Mesendoderm (in vitro differentiated cells): ENCODE measurements at regions not wholly inside any gene's neighbourhood (a gene's known extent, or its start where the extent isn't known, plus 50 kb on each side); places are given as distances from the start of the nearest gene placed in this dataset.
"Not testable (repeated sequence)": the region's sequence is repeated elsewhere in the genome, so short reads cannot be mapped to it uniquely, and the experiment has no call there.

ENCODE experiments used
- DNase-seq: peaks from one replicate; pipeline ENCODE4 v3.0.0; 2013
- H2AK5ac ChIP-seq: 2 replicates; pipeline ENCODE4 v1.6.1; 2013; ENCODE audit warnings: low read length, inconsistent platforms
- H2BK120ac ChIP-seq: 2 replicates; pipeline ENCODE4 v1.6.1; 2013; ENCODE audit warnings: low read depth, mild to moderate bottlenecking, low read length, moderate library complexity, mixed read lengths
- H2BK15ac ChIP-seq: replicated peaks from 2 replicates; pipeline ENCODE4 v1.6.1; 2013; ENCODE audit warnings: low read depth, mild to moderate bottlenecking, moderate library complexity
- H2BK5ac ChIP-seq: 2 replicates; pipeline ENCODE4 v1.6.1; 2013; ENCODE audit warnings: low read length, inconsistent platforms
- H3K18ac ChIP-seq: 2 replicates; pipeline ENCODE4 v1.6.1; 2013; ENCODE audit warnings: mild to moderate bottlenecking, low read length, mixed read lengths
- H3K23ac ChIP-seq: one replicate; pipeline ENCODE4 v1.6.1; 2013; ENCODE audit warnings: low read length
- H3K27ac ChIP-seq: 2 replicates; pipeline ENCODE4 v1.5.1; 2013; ENCODE audit warnings: low read depth, mild to moderate bottlenecking, inconsistent platforms, low read length, moderate library complexity
- H3K27me3 ChIP-seq: 2 replicates; pipeline ENCODE4 v1.6.1; 2013; ENCODE audit warnings: low read length, control low read depth, mild to moderate bottlenecking, inconsistent platforms; ENCODE audit not compliant: insufficient read depth, poor library complexity
- H3K36me3 ChIP-seq: 2 replicates; pipeline ENCODE4 v1.6.1; 2013; ENCODE audit warnings: low read length, inconsistent platforms; ENCODE audit not compliant: control insufficient read depth, insufficient read depth
- H3K4ac ChIP-seq: one replicate; pipeline ENCODE4 v1.6.1; 2013; ENCODE audit warnings: low read depth, mild to moderate bottlenecking, low read length, moderate library complexity
- H3K4me1 ChIP-seq: 2 replicates; pipeline ENCODE4 v1.6.1; 2013; ENCODE audit warnings: low read depth, low read length, inconsistent platforms; ENCODE audit not compliant: control insufficient read depth
- H3K4me2 ChIP-seq: 2 replicates; pipeline ENCODE4 v1.6.1; 2013; ENCODE audit warnings: low read length
- H3K4me3 ChIP-seq: 2 replicates; pipeline ENCODE4 v1.5.1; 2013; ENCODE audit warnings: mild to moderate bottlenecking, low read length
- H3K56ac ChIP-seq: one replicate; pipeline ENCODE4 v1.6.1; 2013; ENCODE audit warnings: low read length
- H3K79me1 ChIP-seq: 2 replicates; pipeline ENCODE4 v1.6.1; 2013; ENCODE audit warnings: low read length, inconsistent platforms
- H3K79me2 ChIP-seq: 2 replicates; pipeline ENCODE4 v1.6.1; 2013; ENCODE audit warnings: mild to moderate bottlenecking, low read length; ENCODE audit not compliant: control insufficient read depth, insufficient read depth
- H3K9ac ChIP-seq: 2 replicates; pipeline ENCODE4 v1.6.1; 2013; ENCODE audit warnings: low read length, inconsistent platforms
- H4K5ac ChIP-seq: one replicate; pipeline ENCODE4 v1.6.1; 2013; ENCODE audit warnings: low read length
- H4K8ac ChIP-seq: one replicate; pipeline ENCODE4 v1.6.1; 2013; ENCODE audit warnings: low read depth, mild to moderate bottlenecking, control low read depth, low read length, moderate library complexity
- WGBS: extraction: QIAGEN DNeasy Blood & Tissue Kit; methylation state at CpG from one replicate; pipeline ENCODE4 v1.1.7; 2013; ENCODE audit warnings: low lambda C conversion rate, missing lambda C conversion rate; ENCODE audit not compliant: insufficient coverage; ENCODE audit errors: extremely low coverage; 5-methylcytosine and 5-hydroxymethylcytosine counted together

DNA sequence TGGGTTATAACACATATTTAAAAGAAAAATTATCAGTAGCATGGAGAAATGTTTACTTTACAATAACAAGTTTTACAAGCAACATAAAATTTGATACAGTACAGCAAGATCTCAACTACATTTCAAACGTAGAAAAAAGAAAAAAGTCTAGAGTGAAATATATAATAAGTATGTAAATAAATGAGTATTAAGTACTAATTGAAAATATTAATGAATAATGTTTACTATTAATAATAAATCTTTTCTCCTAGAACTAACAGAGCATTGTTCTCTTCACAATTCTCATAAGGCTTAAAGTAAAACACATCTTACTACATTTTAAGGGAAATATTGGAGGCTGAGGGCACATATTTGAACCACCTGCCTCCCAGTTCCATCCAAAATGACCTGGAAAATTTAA lies 72.1 kb downstream of the TMEM212 start:
- no peak overlapping the region for H3K4me2 ChIP-seq
- H3K4ac ChIP-seq = no peak overlapping the region
- no peak overlapping the region for H3K4me3 ChIP-seq
- no peak overlapping the region for H2BK5ac ChIP-seq
- no peak overlapping the region for H4K5ac ChIP-seq
- no peak overlapping the region for H2BK15ac ChIP-seq
- H3K27me3 ChIP-seq = no peaks in the 10 kb centered on the region
- no peak overlapping the region for H3K9ac ChIP-seq
- no peak overlapping the region for H2BK120ac ChIP-seq
- H4K8ac ChIP-seq = no peak overlapping the region
- WGBS = no CpG with 5 or more reads among the region's 1 CpG
- no peaks in the 10 kb centered on the region for H3K79me2 ChIP-seq
- no peak overlapping the region for H3K27ac ChIP-seq
- no peak overlapping the region for H3K23ac ChIP-seq
- H3K56ac ChIP-seq = no peak overlapping the region
- H3K79me1 ChIP-seq = no peaks in the 10 kb centered on the region
- H3K18ac ChIP-seq = no peak overlapping the region
- H2AK5ac ChIP-seq = no peak overlapping the region
- DNase-seq = no peak
- no peaks in the 10 kb centered on the region for H3K4me1 ChIP-seq
- no peaks in the 10 kb centered on the region for H3K36me3 ChIP-seq

GRCh38 chr3:171916888-171917287 lies 73.7 kb downstream of the TMEM212 start:
- Histone ChIP-seq H3K9ac (no peak overlapping the region), H3K79me2 (no peaks in the 10 kb centered on the region), H3K4ac (no peak overlapping the region)

GRCh38 chr3:171922629-171923028 lies 79.5 kb downstream of the TMEM212 start:
- not testable (repeated sequence) for H3K4me2 ChIP-seq, H3K79me2 ChIP-seq, H2AK5ac ChIP-seq, H2BK15ac ChIP-seq, H3K4me3 ChIP-seq, H2BK120ac ChIP-seq, H4K8ac ChIP-seq, H3K4ac ChIP-seq, H3K27me3 ChIP-seq, H3K79me1 ChIP-seq, H3K36me3 ChIP-seq, H3K27ac ChIP-seq, H3K9ac ChIP-seq, H2BK5ac ChIP-seq, H3K23ac ChIP-seq, H4K5ac ChIP-seq, H3K56ac ChIP-seq, H3K4me1 ChIP-seq, DNase-seq, H3K18ac ChIP-seq
- WGBS = no CpG with 5 or more reads among the region's 1 CpG

More at GRCh38 chr3:171916888-171917287, 73.7 kb downstream of the TMEM212 start:
- H4K5ac ChIP-seq = no peak overlapping the region
- H2AK5ac ChIP-seq = no peak overlapping the region
- no peak overlapping the region for H3K4me2 ChIP-seq
- no peak overlapping the region for H2BK5ac ChIP-seq
- H4K8ac ChIP-seq = no peak overlapping the region
- no peak overlapping the region for H3K18ac ChIP-seq
- H2BK120ac ChIP-seq = no peak overlapping the region
- no CpG with 5 or more reads among the region's 3 CpGs for WGBS
- H3K27me3 ChIP-seq = no peaks in the 10 kb centered on the region
- DNase-seq = no peak
- no peak overlapping the region for H3K27ac ChIP-seq
- H2BK15ac ChIP-seq = no peak overlapping the region
- H3K4me3 ChIP-seq = no peak overlapping the region
- no peak overlapping the region for H3K56ac ChIP-seq
- H3K79me1 ChIP-seq = no peaks in the 10 kb centered on the region
- H3K36me3 ChIP-seq = no peaks in the 10 kb centered on the region
- H3K23ac ChIP-seq = no peak overlapping the region
- H3K4me1 ChIP-seq = no peaks in the 10 kb centered on the region

GRCh38 chr3:171923668-171924067 lies 80.5 kb downstream of the TMEM212 start:
- H3K9ac ChIP-seq, H3K79me1 ChIP-seq, H2AK5ac ChIP-seq, H3K4me3 ChIP-seq, H3K27me3 ChIP-seq, DNase-seq, H3K4me2 ChIP-seq, H4K5ac ChIP-seq, H2BK15ac ChIP-seq, H3K79me2 ChIP-seq, H2BK120ac ChIP-seq, H3K4me1 ChIP-seq, H3K56ac ChIP-seq, H3K27ac ChIP-seq, H3K4ac ChIP-seq, H4K8ac ChIP-seq, H2BK5ac ChIP-seq, H3K36me3 ChIP-seq, H3K18ac ChIP-seq, H3K23ac ChIP-seq: not testable (repeated sequence)
- no CpG with 5 or more reads among the region's 2 CpGs for WGBS

- no CpG with 5 or more reads among the region's 1 CpG for WGBS
- not testable (repeated sequence) for H4K5ac ChIP-seq, H3K4me1 ChIP-seq, H3K9ac ChIP-seq, H3K27me3 ChIP-seq, H2BK15ac ChIP-seq, H3K27ac ChIP-seq, DNase-seq, H3K23ac ChIP-seq, H3K36me3 ChIP-seq, H2BK120ac ChIP-seq, H4K8ac ChIP-seq, H3K18ac ChIP-seq, H2AK5ac ChIP-seq, H3K4me2 ChIP-seq, H2BK5ac ChIP-seq, H3K56ac ChIP-seq, H3K4me3 ChIP-seq, H3K79me1 ChIP-seq, H3K79me2 ChIP-seq, H3K4ac ChIP-seq
These were observed 81.7 kb downstream of the TMEM212 start for GRCh38 chr3:171924864-171925263.

GRCh38 chr3:171932153-171932611 lies 89.0 kb downstream of the TMEM212 start:
- no peak overlapping the region for H3K27ac ChIP-seq
- H3K36me3 ChIP-seq = no peaks in the 10 kb centered on the region
- no peak overlapping the region for H3K4me3 ChIP-seq
- H3K79me1 ChIP-seq = no peaks in the 10 kb centered on the region
- H4K5ac ChIP-seq = no peak overlapping the region
- H2AK5ac ChIP-seq = no peak overlapping the region
- no peaks in the 10 kb centered on the region for H3K27me3 ChIP-seq
- H4K8ac ChIP-seq = no peak overlapping the region
- no peak overlapping the region for H3K23ac ChIP-seq
- H2BK5ac ChIP-seq = no peak overlapping the region
- WGBS = no CpG with 5 or more reads among the region's 10 CpGs
- H3K4me2 ChIP-seq = no peak overlapping the region
- peaks cover 15% of the 10 kb centered on the region for H3K4me1 ChIP-seq
- H3K56ac ChIP-seq = peak overlapping the region; percentile 47
- H3K18ac ChIP-seq = no peak overlapping the region
- H2BK15ac ChIP-seq = no peak overlapping the region
- H3K79me2 ChIP-seq = no peaks in the 10 kb centered on the region
- no peak overlapping the region for H3K4ac ChIP-seq
- H3K9ac ChIP-seq = no peak overlapping the region
- H2BK120ac ChIP-seq = no peak overlapping the region
- no peak for DNase-seq
